HG02938 (cell line): ENCODE measurements at regions not wholly inside any gene's neighbourhood (a gene's known extent, or its start where the extent isn't known, plus 50 kb on each side); places are given as distances from the start of the nearest gene placed in this dataset.
A peak's percentile ranks its signal among the peaks of the same experiment; 100 is the strongest.

Experiments used
- ATAC-seq: cut with Tn5 transposase; IDR thresholded peaks from one replicate; pipeline ENCODE4 v1.9.1; 2021; ENCODE audit warnings: mild to moderate bottlenecking, moderate library complexity; ENCODE audit not compliant: unreplicated experiment

GRCh38 chr4:23355258-23355657 lies 534.6 kb downstream of the PPARGC1A start:
- no peak for ATAC-seq

GRCh38 chr4:23353200-23353599 lies 536.6 kb downstream of the PPARGC1A start:
- ATAC-seq: no peak

- ATAC-seq: no peak
Measured at GRCh38 chr4:23348789-23349498, 540.9 kb downstream of the PPARGC1A start.

- no peak for ATAC-seq
Measured at GRCh38 chr4:23337292-23337691, 552.6 kb downstream of the PPARGC1A start.

GRCh38 chr4:23333946-23334878 lies 555.6 kb downstream of the PPARGC1A start:
- peak; percentile 87 for ATAC-seq

- peak; percentile 17 for ATAC-seq
Measured at GRCh38 chr4:23333556-23333945, 556.3 kb downstream of the PPARGC1A start.

- ATAC-seq: no peak
Measured at GRCh38 chr4:23332313-23332712, 557.5 kb downstream of the PPARGC1A start.

- ATAC-seq: no peak
Measured at GRCh38 chr4:23327120-23327519, 562.7 kb downstream of the PPARGC1A start.

- ATAC-seq: no peak
Measured at GRCh38 chr4:23324021-23324690, 565.7 kb downstream of the PPARGC1A start.

- ATAC-seq: no peak
Measured at GRCh38 chr4:23323436-23323835, 566.4 kb downstream of the PPARGC1A start.

- ATAC-seq: no peak
Measured at GRCh38 chr4:23322732-23323131, 567.1 kb downstream of the PPARGC1A start.

GRCh38 chr4:23320931-23321587 lies 568.8 kb downstream of the PPARGC1A start:
- ATAC-seq: no peak

GRCh38 chr4:23312686-23313085 lies 577.2 kb downstream of the PPARGC1A start:
- ATAC-seq: no peak

- ATAC-seq: no peak
Measured at GRCh38 chr4:23311983-23312382, 577.9 kb downstream of the PPARGC1A start.

- no peak for ATAC-seq
Measured at GRCh38 chr4:23305026-23305425, 584.8 kb downstream of the PPARGC1A start.

- ATAC-seq: no peak
Measured at GRCh38 chr4:23298371-23298770, 591.5 kb downstream of the PPARGC1A start.

GRCh38 chr4:23297327-23297726 lies 592.5 kb downstream of the PPARGC1A start:
- no peak for ATAC-seq

- no peak for ATAC-seq
Measured at GRCh38 chr4:23291139-23291538, 598.4 kb downstream of the GBA3 start.

- ATAC-seq: no peak
Measured at GRCh38 chr4:23290656-23291055, 597.9 kb downstream of the GBA3 start.

- no peak for ATAC-seq
Measured at GRCh38 chr4:23279377-23279986, 586.7 kb downstream of the GBA3 start.

- ATAC-seq: no peak
Measured at GRCh38 chr4:23278845-23279244, 586.1 kb downstream of the GBA3 start.
